ENCODE measurements at regions not wholly inside any gene's neighbourhood (a gene's known extent, or its start where the extent isn't known, plus 50 kb on each side); places are given as distances from the start of the nearest gene placed in this dataset.

GRCh38 chr4:153138736-153139135 is 65.5 kb upstream of the TRIM2 start:
- DNase-seq (ENCODE audit: low read depth) = no peak

- DNase-seq (ENCODE audit: low read depth) = peak; percentile 43
Observed at GRCh38 chr4:153140294-153140693, 63.9 kb upstream of the TRIM2 start.

GRCh38 chr4:153141238-153141637 is 63.0 kb upstream of the TRIM2 start:
- DNase-seq (ENCODE audit: low read depth) = no peak

GRCh38 chr4:153142700-153143438 is 61.4 kb upstream of the TRIM2 start:
- peak; percentile 63 for DNase-seq (ENCODE audit: low read depth)

- DNase-seq (ENCODE audit: low read depth) = no peak
Observed at GRCh38 chr4:153143527-153144348, 60.5 kb upstream of the TRIM2 start.

GRCh38 chr4:153146031-153146430 is 58.2 kb upstream of the TRIM2 start:
- no peak for DNase-seq (ENCODE audit: low read depth)

GRCh38 chr4:153146961-153147360 is 57.3 kb upstream of the TRIM2 start:
- no peak for DNase-seq (ENCODE audit: low read depth)

GRCh38 chr4:153148791-153149190 is 55.5 kb upstream of the TRIM2 start:
- no peak for DNase-seq (ENCODE audit: low read depth)

GRCh38 chr4:153151535-153152455 is 52.4 kb upstream of the TRIM2 start:
- no peak for DNase-seq (ENCODE audit: low read depth)

GRCh38 chr4:153152501-153153338 is 51.5 kb upstream of the TRIM2 start:
- no peak for DNase-seq (ENCODE audit: low read depth)

- no peak for DNase-seq (ENCODE audit: low read depth)
Observed at GRCh38 chr4:153153339-153153871, 50.8 kb upstream of the TRIM2 start.

- DNase-seq (ENCODE audit: low read depth) = no peak
Observed at GRCh38 chr4:153154007-153154975, 50.0 kb upstream of the TRIM2 start.

All from stromal cell of bone marrow (primary cell).